Lower lobe of right lung (tissue), 2 donors: ENCODE measurements at regions not wholly inside any gene's neighbourhood (a gene's known extent, or its start where the extent isn't known, plus 50 kb on each side); places are given as distances from the start of the nearest gene placed in this dataset.
"Not testable (repeated sequence)": the region's sequence is repeated elsewhere in the genome, so short reads cannot be mapped to it uniquely, and the experiment has no call there.

Experiments used
- ATAC-seq, 2 donors: fragments of 200-7000 bp; cut with Tn5 transposase; one replicate each; pipeline ENCODE4 v1.9.1; 2020 to 2022; ENCODE audit warnings: mild to moderate bottlenecking in 2 of 2, moderate library complexity in 2 of 2
- DNase-seq: peaks from one replicate; pipeline ENCODE4 v3.0.0-alpha.2; 2020
- H3K27ac ChIP-seq: fragments of 200-600 bp; one replicate; pipeline ENCODE4 v1.8.0; 2022
- H3K27me3 ChIP-seq: fragments of 200-600 bp; one replicate; pipeline ENCODE4 v1.8.0; 2022; ENCODE audit warnings: low read depth
- H3K36me3 ChIP-seq: fragments of 200-600 bp; one replicate; pipeline ENCODE4 v1.8.0; 2022; ENCODE audit warnings: mild to moderate bottlenecking
- H3K4me1 ChIP-seq: fragments of 200-600 bp; one replicate; pipeline ENCODE4 v1.8.0; 2022
- H3K4me3 ChIP-seq: fragments of 200-600 bp; one replicate; pipeline ENCODE4 v1.8.0; 2022; ENCODE audit warnings: mild to moderate bottlenecking
- H3K9me3 ChIP-seq: fragments of 200-600 bp; one replicate; pipeline ENCODE4 v1.8.0; 2022
- CTCF ChIP-seq: fragments of 200-600 bp; IDR thresholded peaks from one replicate; pipeline ENCODE4 v1.8.0; 2022; ENCODE audit warnings: antibody characterized with exemption, mild to moderate bottlenecking
- intact Hi-C: fragments of 100-400 bp; cut with DNase I; formaldehyde crosslinking; loops from one replicate; pipeline ENCODE4 v1.11.0; 2022
- donor health status: DM: no; HTN: yes; CAD: no; lungs with severe emphysema.

- H3K9me3 ChIP-seq, result no peaks in the 10 kb centered on the region
- H3K4me3 ChIP-seq, result no peak overlapping the region
- no peak for DNase-seq
- H3K27ac ChIP-seq, result no peak overlapping the region
- intact Hi-C loops, result no loop called here
- TF ChIP-seq CTCF, result no peak
- ATAC-seq, result no peak
- no peaks in the 10 kb centered on the region for H3K27me3 ChIP-seq
- no peaks in the 10 kb centered on the region for H3K36me3 ChIP-seq
- H3K4me1 ChIP-seq, result no peaks in the 10 kb centered on the region
Measured at GRCh38 chr3:74149466-74149865, 465.0 kb downstream of the CNTN3 start.

- Histone ChIP-seq H3K4me1 (no peaks in the 10 kb centered on the region), H3K27me3 (no peaks in the 10 kb centered on the region), H3K4me3 (no peak overlapping the region), H3K27ac (no peak overlapping the region), H3K9me3 (no peaks in the 10 kb centered on the region), H3K36me3 (no peaks in the 10 kb centered on the region)
- intact Hi-C loops, result no loop called here
- DNase-seq, result no peak
- ATAC-seq, result no peak
- no peak for TF ChIP-seq CTCF
Measured at GRCh38 chr3:74145277-74145676, 469.2 kb downstream of the CNTN3 start.

- no peaks in the 10 kb centered on the region for H3K9me3 ChIP-seq
- no peaks in the 10 kb centered on the region for H3K36me3 ChIP-seq
- DNase-seq, result no peak
- no peak overlapping the region for H3K4me3 ChIP-seq
- TF ChIP-seq CTCF, result no peak
- ATAC-seq, result no peak
- H3K4me1 ChIP-seq, result no peaks in the 10 kb centered on the region
- intact Hi-C loops, result no loop called here
- no peaks in the 10 kb centered on the region for H3K27me3 ChIP-seq
- no peak overlapping the region for H3K27ac ChIP-seq
Measured at GRCh38 chr3:74139648-74140047, 474.8 kb downstream of the CNTN3 start.

GRCh38 chr3:74137790-74138189, 476.7 kb downstream of the CNTN3 start:
- Histone ChIP-seq H3K9me3 (no peaks in the 10 kb centered on the region), H3K27me3 (no peaks in the 10 kb centered on the region), H3K36me3 (no peaks in the 10 kb centered on the region), H3K4me1 (no peaks in the 10 kb centered on the region), H3K4me3 (no peak overlapping the region), H3K27ac (no peak overlapping the region)
- no peak for TF ChIP-seq CTCF
- intact Hi-C loops, result no loop called here
- DNase-seq, result no peak
- ATAC-seq, result no peak

GRCh38 chr3:74135808-74136207, 478.7 kb downstream of the CNTN3 start:
- intact Hi-C loops, result no loop called here
- Histone ChIP-seq H3K27ac (no peak overlapping the region), H3K4me1 (no peaks in the 10 kb centered on the region), H3K9me3 (no peaks in the 10 kb centered on the region), H3K27me3 (no peaks in the 10 kb centered on the region), H3K4me3 (no peak overlapping the region), H3K36me3 (no peaks in the 10 kb centered on the region)
- DNase-seq, result no peak
- no peak for TF ChIP-seq CTCF
- no peak for ATAC-seq

- ATAC-seq, result no peak
- Histone ChIP-seq H3K4me1 (no peaks in the 10 kb centered on the region), H3K4me3 (no peak overlapping the region), H3K27ac (no peak overlapping the region), H3K9me3 (no peaks in the 10 kb centered on the region), H3K36me3 (no peaks in the 10 kb centered on the region), H3K27me3 (no peaks in the 10 kb centered on the region)
- no peak for DNase-seq
- no peak for TF ChIP-seq CTCF
- intact Hi-C loops, result no loop called here
Measured at GRCh38 chr3:74134831-74135230, 479.6 kb downstream of the CNTN3 start.

- H3K4me1 ChIP-seq, H3K9me3 ChIP-seq, H3K4me3 ChIP-seq, intact Hi-C loops, DNase-seq, ATAC-seq, H3K27me3 ChIP-seq, H3K27ac ChIP-seq, H3K36me3 ChIP-seq: not testable (repeated sequence)
Measured at GRCh38 chr3:74131546-74132328, 482.7 kb downstream of the CNTN3 start.
